ENCODE measurements at regions not wholly inside any gene's neighbourhood (a gene's known extent, or its start where the extent isn't known, plus 50 kb on each side); places are given as distances from the start of the nearest gene placed in this dataset.

GRCh38 chr21:23480591-23481270 is 2126.6 kb downstream of the MRPL39 start:
- TF ChIP-seq POLR2A (IDR thresholded peaks at IDR 0.05) (no peak), CTCF (IDR thresholded peaks at IDR 0.05) (no peak)

Measured in lower leg skin (tissue), 3 donors.